GM18858 (cell line): ENCODE measurements at regions not wholly inside any gene's neighbourhood (a gene's known extent, or its start where the extent isn't known, plus 50 kb on each side); places are given as distances from the start of the nearest gene placed in this dataset.
"Not testable (repeated sequence)": the region's sequence is repeated elsewhere in the genome, so short reads cannot be mapped to it uniquely, and the experiment has no call there.

Source experiments
- ATAC-seq: cut with Tn5 transposase; IDR thresholded peaks from one replicate; pipeline ENCODE4 v1.9.1; 2021; ENCODE audit not compliant: unreplicated experiment

DNA sequence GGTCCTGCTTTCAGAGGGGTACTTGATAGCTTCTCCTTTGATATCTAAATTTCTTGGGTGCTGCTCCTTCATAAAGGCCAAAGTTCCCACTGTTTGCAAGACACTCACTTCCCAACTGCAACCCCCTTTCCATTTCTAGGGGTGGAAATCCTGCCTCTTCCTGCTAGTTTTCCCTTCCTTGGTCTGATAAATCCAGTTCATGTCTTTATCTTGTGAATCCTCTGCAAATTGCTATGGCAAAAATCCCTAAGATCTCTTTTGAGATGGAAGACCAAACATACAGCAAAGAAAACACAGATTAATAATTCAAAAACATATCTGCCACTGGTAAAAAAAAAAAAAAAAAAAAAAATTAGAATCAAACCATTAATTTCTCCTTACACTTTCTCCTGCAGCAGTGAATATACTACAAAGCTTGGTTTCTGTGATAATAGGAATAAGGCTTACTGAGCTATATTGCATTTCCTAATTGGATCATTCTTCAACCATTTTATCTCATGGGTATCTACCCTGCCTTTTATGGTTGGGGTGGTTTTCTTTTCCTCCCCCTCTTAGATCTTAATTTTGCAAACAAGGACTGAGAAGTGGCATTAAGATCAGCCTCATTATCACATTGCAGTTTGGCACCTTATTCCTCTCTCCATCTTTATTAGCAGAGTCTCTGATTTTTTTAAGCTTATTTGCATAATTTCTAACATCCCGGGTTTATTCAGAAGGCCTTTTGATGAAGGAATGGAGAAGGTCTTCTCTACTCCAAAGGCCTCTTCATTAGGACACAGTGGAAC is 439.1 kb downstream of the XYLT1 start:
- ATAC-seq = no peak

GRCh38 chr16:17032332-17032731 is 438.4 kb downstream of the XYLT1 start:
- ATAC-seq = no peak

DNA sequence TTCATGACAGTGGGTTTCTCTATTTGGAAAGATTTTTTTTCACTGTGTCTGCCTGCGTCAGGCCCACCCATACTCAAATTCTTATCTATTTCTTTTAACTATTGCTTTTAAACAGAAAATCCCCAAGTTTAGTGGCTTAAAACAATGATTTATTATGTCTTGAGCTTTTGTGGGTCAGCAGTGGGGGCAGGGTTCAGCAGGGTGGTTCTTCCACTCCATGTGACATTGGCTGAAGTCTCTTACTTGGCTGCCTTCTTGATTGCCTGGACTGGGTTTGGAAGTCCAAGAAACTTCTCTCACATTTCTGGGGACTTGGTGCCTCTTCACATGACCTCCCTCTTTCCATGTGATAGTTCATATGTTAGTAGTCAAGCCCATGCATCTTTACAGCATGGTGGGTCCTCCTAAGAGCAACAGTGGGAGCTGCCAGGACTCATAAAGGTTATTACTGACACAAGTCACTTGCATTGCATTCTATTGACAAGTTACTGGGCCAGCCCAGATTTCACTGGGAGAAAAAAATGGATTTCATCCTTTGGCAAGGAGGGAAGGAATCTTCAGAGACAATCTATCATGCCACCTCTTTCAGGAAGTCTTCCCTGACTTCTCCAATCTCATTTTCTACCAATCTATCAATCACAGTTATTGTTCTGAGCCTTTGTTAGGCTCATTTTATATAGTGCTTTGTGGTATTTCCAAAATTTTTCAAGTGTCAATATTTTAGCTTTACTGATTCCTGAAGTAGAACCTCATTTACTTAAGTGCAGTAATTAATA is 436.1 kb downstream of the XYLT1 start:
- no peak for ATAC-seq

DNA sequence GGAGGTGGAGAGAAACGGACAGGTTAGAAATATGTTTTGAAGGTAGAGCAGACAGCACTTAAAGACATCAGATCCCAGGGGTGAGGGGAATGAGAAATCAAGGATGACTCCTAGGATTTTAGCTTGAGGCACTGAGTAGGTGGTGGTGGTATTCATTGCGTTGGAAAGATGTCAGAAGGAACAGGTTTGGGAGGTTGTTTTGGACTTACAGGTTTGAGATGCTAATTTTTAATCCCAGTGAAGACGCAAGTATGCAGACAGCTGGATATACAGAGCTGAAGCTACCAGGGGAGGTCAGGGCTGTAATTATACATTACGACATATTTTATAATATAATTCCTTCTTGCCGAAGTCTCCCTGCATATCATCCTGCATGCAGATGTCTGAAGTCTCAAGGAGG is 433.3 kb downstream of the XYLT1 start:
- ATAC-seq = no peak

GRCh38 chr16:17038415-17038814 is 432.3 kb downstream of the XYLT1 start:
- no peak for ATAC-seq

- ATAC-seq = not testable (repeated sequence)
Measured at GRCh38 chr16:17049109-17049508, 421.7 kb downstream of the XYLT1 start.

- no peak for ATAC-seq
Measured at GRCh38 chr16:17050468-17050867, 420.3 kb downstream of the XYLT1 start.
